ENCODE measurements at regions not wholly inside any gene's neighbourhood (a gene's known extent, or its start where the extent isn't known, plus 50 kb on each side); places are given as distances from the start of the nearest gene placed in this dataset.

- TF ChIP-seq, protein P1, sequence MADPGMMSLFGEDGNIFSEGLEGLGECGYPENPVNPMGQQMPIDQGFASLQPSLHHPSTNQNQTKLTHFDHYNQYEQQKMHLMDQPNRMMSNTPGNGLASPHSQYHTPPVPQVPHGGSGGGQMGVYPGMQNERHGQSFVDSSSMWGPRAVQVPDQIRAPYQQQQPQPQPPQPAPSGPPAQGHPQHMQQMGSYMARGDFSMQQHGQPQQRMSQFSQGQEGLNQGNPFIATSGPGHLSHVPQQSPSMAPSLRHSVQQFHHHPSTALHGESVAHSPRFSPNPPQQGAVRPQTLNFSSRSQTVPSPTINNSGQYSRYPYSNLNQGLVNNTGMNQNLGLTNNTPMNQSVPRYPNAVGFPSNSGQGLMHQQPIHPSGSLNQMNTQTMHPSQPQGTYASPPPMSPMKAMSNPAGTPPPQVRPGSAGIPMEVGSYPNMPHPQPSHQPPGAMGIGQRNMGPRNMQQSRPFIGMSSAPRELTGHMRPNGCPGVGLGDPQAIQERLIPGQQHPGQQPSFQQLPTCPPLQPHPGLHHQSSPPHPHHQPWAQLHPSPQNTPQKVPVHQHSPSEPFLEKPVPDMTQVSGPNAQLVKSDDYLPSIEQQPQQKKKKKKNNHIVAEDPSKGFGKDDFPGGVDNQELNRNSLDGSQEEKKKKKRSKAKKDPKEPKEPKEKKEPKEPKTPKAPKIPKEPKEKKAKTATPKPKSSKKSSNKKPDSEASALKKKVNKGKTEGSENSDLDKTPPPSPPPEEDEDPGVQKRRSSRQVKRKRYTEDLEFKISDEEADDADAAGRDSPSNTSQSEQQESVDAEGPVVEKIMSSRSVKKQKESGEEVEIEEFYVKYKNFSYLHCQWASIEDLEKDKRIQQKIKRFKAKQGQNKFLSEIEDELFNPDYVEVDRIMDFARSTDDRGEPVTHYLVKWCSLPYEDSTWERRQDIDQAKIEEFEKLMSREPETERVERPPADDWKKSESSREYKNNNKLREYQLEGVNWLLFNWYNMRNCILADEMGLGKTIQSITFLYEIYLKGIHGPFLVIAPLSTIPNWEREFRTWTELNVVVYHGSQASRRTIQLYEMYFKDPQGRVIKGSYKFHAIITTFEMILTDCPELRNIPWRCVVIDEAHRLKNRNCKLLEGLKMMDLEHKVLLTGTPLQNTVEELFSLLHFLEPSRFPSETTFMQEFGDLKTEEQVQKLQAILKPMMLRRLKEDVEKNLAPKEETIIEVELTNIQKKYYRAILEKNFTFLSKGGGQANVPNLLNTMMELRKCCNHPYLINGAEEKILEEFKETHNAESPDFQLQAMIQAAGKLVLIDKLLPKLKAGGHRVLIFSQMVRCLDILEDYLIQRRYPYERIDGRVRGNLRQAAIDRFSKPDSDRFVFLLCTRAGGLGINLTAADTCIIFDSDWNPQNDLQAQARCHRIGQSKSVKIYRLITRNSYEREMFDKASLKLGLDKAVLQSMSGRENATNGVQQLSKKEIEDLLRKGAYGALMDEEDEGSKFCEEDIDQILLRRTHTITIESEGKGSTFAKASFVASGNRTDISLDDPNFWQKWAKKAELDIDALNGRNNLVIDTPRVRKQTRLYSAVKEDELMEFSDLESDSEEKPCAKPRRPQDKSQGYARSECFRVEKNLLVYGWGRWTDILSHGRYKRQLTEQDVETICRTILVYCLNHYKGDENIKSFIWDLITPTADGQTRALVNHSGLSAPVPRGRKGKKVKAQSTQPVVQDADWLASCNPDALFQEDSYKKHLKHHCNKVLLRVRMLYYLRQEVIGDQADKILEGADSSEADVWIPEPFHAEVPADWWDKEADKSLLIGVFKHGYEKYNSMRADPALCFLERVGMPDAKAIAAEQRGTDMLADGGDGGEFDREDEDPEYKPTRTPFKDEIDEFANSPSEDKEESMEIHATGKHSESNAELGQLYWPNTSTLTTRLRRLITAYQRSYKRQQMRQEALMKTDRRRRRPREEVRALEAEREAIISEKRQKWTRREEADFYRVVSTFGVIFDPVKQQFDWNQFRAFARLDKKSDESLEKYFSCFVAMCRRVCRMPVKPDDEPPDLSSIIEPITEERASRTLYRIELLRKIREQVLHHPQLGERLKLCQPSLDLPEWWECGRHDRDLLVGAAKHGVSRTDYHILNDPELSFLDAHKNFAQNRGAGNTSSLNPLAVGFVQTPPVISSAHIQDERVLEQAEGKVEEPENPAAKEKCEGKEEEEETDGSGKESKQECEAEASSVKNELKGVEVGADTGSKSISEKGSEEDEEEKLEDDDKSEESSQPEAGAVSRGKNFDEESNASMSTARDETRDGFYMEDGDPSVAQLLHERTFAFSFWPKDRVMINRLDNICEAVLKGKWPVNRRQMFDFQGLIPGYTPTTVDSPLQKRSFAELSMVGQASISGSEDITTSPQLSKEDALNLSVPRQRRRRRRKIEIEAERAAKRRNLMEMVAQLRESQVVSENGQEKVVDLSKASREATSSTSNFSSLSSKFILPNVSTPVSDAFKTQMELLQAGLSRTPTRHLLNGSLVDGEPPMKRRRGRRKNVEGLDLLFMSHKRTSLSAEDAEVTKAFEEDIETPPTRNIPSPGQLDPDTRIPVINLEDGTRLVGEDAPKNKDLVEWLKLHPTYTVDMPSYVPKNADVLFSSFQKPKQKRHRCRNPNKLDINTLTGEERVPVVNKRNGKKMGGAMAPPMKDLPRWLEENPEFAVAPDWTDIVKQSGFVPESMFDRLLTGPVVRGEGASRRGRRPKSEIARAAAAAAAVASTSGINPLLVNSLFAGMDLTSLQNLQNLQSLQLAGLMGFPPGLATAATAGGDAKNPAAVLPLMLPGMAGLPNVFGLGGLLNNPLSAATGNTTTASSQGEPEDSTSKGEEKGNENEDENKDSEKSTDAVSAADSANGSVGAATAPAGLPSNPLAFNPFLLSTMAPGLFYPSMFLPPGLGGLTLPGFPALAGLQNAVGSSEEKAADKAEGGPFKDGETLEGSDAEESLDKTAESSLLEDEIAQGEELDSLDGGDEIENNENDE (IDR thresholded peaks at IDR 0.05; ENCODE audit: insufficient replicate concordance, low read length): no peak
- TF ChIP-seq SP4 (IDR thresholded peaks at IDR 0.05; ENCODE audit: low read length) (no peak), POLR2A (IDR thresholded peaks at IDR 0.05; ENCODE audit: control extremely low read depth in 1 of 2, low read depth in 2 of 2, low read length in 2 of 2) (no peak), ATF2 (IDR thresholded peaks at IDR 0.05; ENCODE audit: low read length) (no peak), HDAC2 (IDR thresholded peaks at IDR 0.05; ENCODE audit: borderline replicate concordance in 1 of 2, low read depth in 2 of 2, low read length in 2 of 2) (no peak), SIN3A (conservative IDR thresholded peaks at IDR 0.05 in 1 of 2, IDR thresholded peaks at IDR 0.05 in 1 of 2; ENCODE audit: low read depth in 1 of 2, low read length in 2 of 2) (no peak), EP300 (IDR thresholded peaks at IDR 0.05; ENCODE audit: borderline replicate concordance in 1 of 2, low read depth in 2 of 2, low read length in 2 of 2) (no peak)
- TF ChIP-seq, protein P2, sequence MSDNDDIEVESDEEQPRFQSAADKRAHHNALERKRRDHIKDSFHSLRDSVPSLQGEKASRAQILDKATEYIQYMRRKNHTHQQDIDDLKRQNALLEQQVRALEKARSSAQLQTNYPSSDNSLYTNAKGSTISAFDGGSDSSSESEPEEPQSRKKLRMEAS (IDR thresholded peaks at IDR 0.05): no peak
- TF ChIP-seq, protein P3, sequence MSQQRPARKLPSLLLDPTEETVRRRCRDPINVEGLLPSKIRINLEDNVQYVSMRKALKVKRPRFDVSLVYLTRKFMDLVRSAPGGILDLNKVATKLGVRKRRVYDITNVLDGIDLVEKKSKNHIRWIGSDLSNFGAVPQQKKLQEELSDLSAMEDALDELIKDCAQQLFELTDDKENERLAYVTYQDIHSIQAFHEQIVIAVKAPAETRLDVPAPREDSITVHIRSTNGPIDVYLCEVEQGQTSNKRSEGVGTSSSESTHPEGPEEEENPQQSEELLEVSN (IDR thresholded peaks at IDR 0.05): no peak
Observed at GRCh38 chr20:40545478-40545877, 143.6 kb downstream of the MAFB start (continued).
